Sigmoid colon (tissue), 6 donors: ENCODE measurements at regions not wholly inside any gene's neighbourhood (a gene's known extent, or its start where the extent isn't known, plus 50 kb on each side); places are given as distances from the start of the nearest gene placed in this dataset.

ENCODE experiments used
- DNase-seq: peaks from one replicate; pipeline ENCODE4 v3.0.0-alpha.2; 2019
- H3K27ac ChIP-seq, 4 donors: fragments of 200-600 bp; sonication (generic); one replicate each; pipeline ENCODE4 v1.5.1; 2016 to 2019; ENCODE audit warnings: mild to moderate bottlenecking in 1 of 4
- H3K27me3 ChIP-seq, 3 donors: fragments of 200-600 bp; sonication (generic); one replicate each; pipeline ENCODE4 v1.5.1; 2019; ENCODE audit warnings: mild to moderate bottlenecking in 1 of 3
- H3K36me3 ChIP-seq, 4 donors: fragments of 200-600 bp; sonication (generic); one replicate each; pipeline ENCODE4 v1.5.1; 2016 to 2019
- H3K4me1 ChIP-seq, 4 donors: fragments of 200-600 bp; sonication (generic); one replicate each; pipeline ENCODE4 v1.5.1; 2017 to 2019
- H3K4me3 ChIP-seq, 4 donors: fragments of 200-600 bp; sonication (generic); one replicate each; pipeline ENCODE4 v1.5.1; 2017 to 2019; ENCODE audit warnings: mild to moderate bottlenecking in 2 of 4, moderate library complexity in 1 of 4
- H3K9me3 ChIP-seq, 4 donors: fragments of 200-600 bp in 3 of 4; sonication (generic) in 3 of 4; one replicate each; pipeline versions ENCODE4 v1.5.1 to v1.6.1; 2013 to 2019
- CTCF ChIP-seq, 4 experiments: fragments of 450-650 bp in 3 of 4; fragments of 200-600 bp in 1 of 4; IDR thresholded peaks; one replicate each; pipeline ENCODE4 v1.5.1; 2016 to 2019; ENCODE audit warnings: antibody characterized with exemption in 4 of 4, mild to moderate bottlenecking in 3 of 4, moderate library complexity in 2 of 4
- EP300 ChIP-seq, 4 donors: sonication (generic); formaldehyde crosslinking; IDR thresholded peaks; one replicate each; pipeline ENCODE4 v1.6.1; 2017; ENCODE audit warnings: antibody characterized with exemption in 4 of 4
- POLR2A ChIP-seq, 2 donors: fragments of 450-650 bp; IDR thresholded peaks; one replicate each; pipeline ENCODE4 v1.6.1; 2016; ENCODE audit warnings: antibody characterized with exemption in 2 of 2, mild to moderate bottlenecking in 2 of 2, moderate library complexity in 2 of 2
- POLR2AphosphoS5 ChIP-seq, 4 donors: sonication (generic); formaldehyde crosslinking; IDR thresholded peaks; one replicate each; pipeline ENCODE4 v1.6.1; 2017; ENCODE audit warnings: antibody characterized with exemption in 4 of 4
- WGBS, 2 donors: extraction: QIAGEN DNeasy Blood & Tissue Kit; methylation state at CpG; one replicate each; pipeline ENCODE4 v1.1.7; 2013; 5-methylcytosine and 5-hydroxymethylcytosine counted together
- intact Hi-C: fragments of 100-400 bp; cut with DNase I; formaldehyde crosslinking; loops from one replicate; pipeline ENCODE4 v1.15.1; 2023
- donor health status: healthy with polysubstance abuse.
- donor health status: healthy.

- no peaks in the 10 kb centered on the region for H3K27me3 ChIP-seq
- WGBS, 2 donors = 86 to 89% methylated on average over 2 of the region's 2 CpGs
- intact Hi-C loops = no loop called here
- no peak for DNase-seq
- H3K4me3 ChIP-seq = no peak overlapping the region
- no peak overlapping the region for H3K27ac ChIP-seq
- TF ChIP-seq EP300 (IDR thresholded peaks at IDR 0.05) (no peak), POLR2AphosphoS5 (IDR thresholded peaks at IDR 0.05) (no peak), CTCF (IDR thresholded peaks at IDR 0.05) (no peak), POLR2A (IDR thresholded peaks at IDR 0.05) (no peak)
- no peaks in the 10 kb centered on the region for H3K36me3 ChIP-seq
- peaks cover 0 to 6% (median 5%) of the 10 kb centered on the region in 4 donors for H3K4me1 ChIP-seq
- H3K9me3 ChIP-seq = no peaks in the 10 kb centered on the region
Observed at GRCh38 chr2:62559582-62559981, 53.6 kb upstream of the TMEM17 start.

- no peak overlapping the region for H3K27ac ChIP-seq
- no peaks in the 10 kb centered on the region for H3K27me3 ChIP-seq
- no peaks in the 10 kb centered on the region for H3K36me3 ChIP-seq
- 93 to 100% methylated on average over 1 of the region's 1 CpG for WGBS, 2 donors
- H3K4me3 ChIP-seq = no peak overlapping the region
- intact Hi-C loops = no loop called here
- TF ChIP-seq POLR2AphosphoS5 (IDR thresholded peaks at IDR 0.05) (no peak), POLR2A (IDR thresholded peaks at IDR 0.05) (no peak), CTCF (IDR thresholded peaks at IDR 0.05) (no peak), EP300 (IDR thresholded peaks at IDR 0.05) (no peak)
- peaks cover 0 to 6% (median 5%) of the 10 kb centered on the region in 4 donors for H3K4me1 ChIP-seq
- DNase-seq = no peak
- no peaks in the 10 kb centered on the region for H3K9me3 ChIP-seq
Observed at GRCh38 chr2:62558743-62559142, 52.7 kb upstream of the TMEM17 start.

GRCh38 chr2:62556086-62556485 is 50.1 kb upstream of the TMEM17 start:
- H3K9me3 ChIP-seq = no peaks in the 10 kb centered on the region
- H3K36me3 ChIP-seq = no peaks in the 10 kb centered on the region
- intact Hi-C loops = no loop called here
- TF ChIP-seq EP300 (IDR thresholded peaks at IDR 0.05) (no peak), POLR2A (IDR thresholded peaks at IDR 0.05) (no peak)
- no peak overlapping the region for H3K4me3 ChIP-seq
- H3K27ac ChIP-seq = no peak overlapping the region
- WGBS, 2 donors = 75 to 76% methylated on average over 3 of the region's 3 CpGs
- DNase-seq = no peak
- H3K4me1 ChIP-seq = peaks cover 0 to 6% (median 5%) of the 10 kb centered on the region in 4 donors
- H3K27me3 ChIP-seq = no peaks in the 10 kb centered on the region
